ENCODE measurements at regions not wholly inside any gene's neighbourhood (a gene's known extent, or its start where the extent isn't known, plus 50 kb on each side); places are given as distances from the start of the nearest gene placed in this dataset.
"Not testable (repeated sequence)": the region's sequence is repeated elsewhere in the genome, so short reads cannot be mapped to it uniquely, and the experiment has no call there.

DNA sequence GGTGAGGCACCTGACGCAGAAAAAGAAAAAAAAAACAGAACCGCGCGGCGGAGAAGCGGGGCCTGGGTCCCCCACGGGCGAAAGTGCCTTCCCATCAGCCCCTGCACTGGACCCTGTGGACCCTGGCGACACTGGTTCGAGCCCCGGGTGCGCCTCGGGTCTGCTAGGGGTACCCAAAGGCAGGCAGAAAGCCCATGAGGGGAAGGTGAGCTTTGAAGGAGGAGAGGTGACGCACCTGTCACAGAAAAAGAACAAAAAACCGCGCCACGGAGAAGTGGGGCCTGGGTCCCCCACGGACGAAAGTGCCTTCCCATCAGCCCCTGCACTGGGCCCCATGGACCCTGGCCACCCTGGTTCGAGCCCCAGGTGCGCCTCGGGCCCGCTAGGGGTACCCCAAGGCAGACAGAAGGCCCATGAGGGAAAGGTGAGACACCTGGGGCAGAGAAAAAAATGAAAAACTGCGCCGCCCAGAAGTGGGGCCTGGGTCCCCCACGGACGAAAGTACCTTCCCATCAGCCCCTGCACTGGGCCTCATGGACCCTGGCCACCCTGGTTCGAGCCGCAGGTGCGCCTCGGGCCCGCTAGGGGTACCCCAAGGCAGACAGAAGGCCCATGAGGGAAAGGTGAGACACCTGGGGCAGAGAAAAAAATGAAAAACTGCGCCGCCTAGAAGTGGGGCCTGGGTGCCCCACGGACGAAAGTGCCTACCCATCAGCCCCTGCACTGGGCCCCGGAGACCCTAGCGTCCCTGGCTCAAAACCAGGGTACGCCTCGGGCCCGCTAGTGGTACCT lies 227.4 kb downstream of the CCDC74A start:
- TF ChIP-seq, protein P1, sequence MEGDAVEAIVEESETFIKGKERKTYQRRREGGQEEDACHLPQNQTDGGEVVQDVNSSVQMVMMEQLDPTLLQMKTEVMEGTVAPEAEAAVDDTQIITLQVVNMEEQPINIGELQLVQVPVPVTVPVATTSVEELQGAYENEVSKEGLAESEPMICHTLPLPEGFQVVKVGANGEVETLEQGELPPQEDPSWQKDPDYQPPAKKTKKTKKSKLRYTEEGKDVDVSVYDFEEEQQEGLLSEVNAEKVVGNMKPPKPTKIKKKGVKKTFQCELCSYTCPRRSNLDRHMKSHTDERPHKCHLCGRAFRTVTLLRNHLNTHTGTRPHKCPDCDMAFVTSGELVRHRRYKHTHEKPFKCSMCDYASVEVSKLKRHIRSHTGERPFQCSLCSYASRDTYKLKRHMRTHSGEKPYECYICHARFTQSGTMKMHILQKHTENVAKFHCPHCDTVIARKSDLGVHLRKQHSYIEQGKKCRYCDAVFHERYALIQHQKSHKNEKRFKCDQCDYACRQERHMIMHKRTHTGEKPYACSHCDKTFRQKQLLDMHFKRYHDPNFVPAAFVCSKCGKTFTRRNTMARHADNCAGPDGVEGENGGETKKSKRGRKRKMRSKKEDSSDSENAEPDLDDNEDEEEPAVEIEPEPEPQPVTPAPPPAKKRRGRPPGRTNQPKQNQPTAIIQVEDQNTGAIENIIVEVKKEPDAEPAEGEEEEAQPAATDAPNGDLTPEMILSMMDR (conservative IDR thresholded peaks at IDR 0.05), result no peak
- DNase-seq (ENCODE audit: extremely low spot score, unreplicated experiment), result no peak
- no peaks in the 10 kb centered on the region for H3K36me3 Mint-ChIP-seq
- no peaks in the 10 kb centered on the region for H3K9me3 Mint-ChIP-seq
- no peak overlapping the region for H3K4me3 Mint-ChIP-seq
- H3K27ac Mint-ChIP-seq, result no peak overlapping the region
- no peaks in the 10 kb centered on the region for H3K27me3 Mint-ChIP-seq
- H3K4me1 Mint-ChIP-seq (ENCODE audit: unreplicated experiment), result no peaks in the 10 kb centered on the region

- Mint-ChIP-seq H3K4me3 (no peak overlapping the region), H3K9me3 (no peaks in the 10 kb centered on the region), H3K27ac (no peak overlapping the region), H3K27me3 (no peaks in the 10 kb centered on the region), H3K4me1 (ENCODE audit: unreplicated experiment) (no peaks in the 10 kb centered on the region), H3K36me3 (no peaks in the 10 kb centered on the region)
- TF ChIP-seq, protein P1 (conservative IDR thresholded peaks at IDR 0.05), result no peak
- no peak for DNase-seq (ENCODE audit: extremely low spot score, unreplicated experiment)
Measured at GRCh38 chr2:131756141-131756907, 228.6 kb downstream of the CCDC74A start.

DNA sequence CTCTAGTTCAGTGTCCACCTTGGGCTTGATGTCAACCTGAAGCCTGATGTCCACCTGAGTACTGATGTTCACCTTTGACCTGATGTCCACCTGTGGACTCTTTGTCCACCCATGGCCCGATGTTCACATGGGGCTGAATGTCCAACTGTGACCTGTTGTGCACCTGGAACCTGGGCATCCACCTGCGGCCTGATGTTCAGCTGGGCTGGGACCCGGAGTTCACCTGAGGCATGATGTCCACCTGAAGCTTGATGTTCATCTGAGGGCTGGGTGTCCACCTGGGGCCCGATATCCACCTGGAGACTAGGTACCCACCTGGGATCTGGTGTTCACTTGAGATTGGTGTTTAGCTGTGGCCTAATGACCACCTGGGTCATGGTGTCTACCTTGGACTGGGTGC lies 231.3 kb downstream of the CCDC74A start:
- not testable (repeated sequence) for H3K27me3 Mint-ChIP-seq; H3K27ac Mint-ChIP-seq; DNase-seq (ENCODE audit: extremely low spot score, unreplicated experiment); H3K36me3 Mint-ChIP-seq; H3K9me3 Mint-ChIP-seq; H3K4me3 Mint-ChIP-seq; H3K4me1 Mint-ChIP-seq (ENCODE audit: unreplicated experiment)

DNA sequence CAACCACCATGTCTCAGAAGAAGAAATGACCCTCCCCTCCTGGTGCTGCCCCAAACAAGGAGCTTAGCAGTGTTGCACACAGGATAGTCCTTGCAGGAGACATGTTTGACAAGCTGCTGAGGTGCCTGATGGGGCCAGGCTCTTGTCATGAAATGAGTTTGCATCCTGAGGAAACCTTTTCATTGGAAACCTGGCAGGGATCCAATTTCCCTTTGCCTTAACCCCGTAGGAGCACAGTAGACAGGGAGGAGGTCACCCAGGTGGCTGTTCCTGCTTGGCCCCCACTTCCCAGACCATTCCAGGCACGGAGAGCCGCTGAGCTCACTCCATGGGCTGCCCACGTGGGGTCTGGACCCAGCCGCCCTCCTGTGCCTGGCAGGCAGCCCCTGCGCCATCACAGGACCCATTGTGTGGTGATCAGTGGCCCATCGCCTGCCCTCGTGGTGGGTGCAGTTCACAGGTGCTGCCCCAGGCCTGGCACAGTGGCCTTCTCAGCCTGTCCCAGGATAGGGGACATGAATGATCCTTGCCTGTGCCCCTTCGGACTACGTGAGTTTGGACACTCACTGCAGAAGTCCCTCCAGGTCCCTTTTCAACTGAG lies 247.4 kb downstream of the CCDC74A start:
- H3K4me3 Mint-ChIP-seq, H3K36me3 Mint-ChIP-seq, H3K27ac Mint-ChIP-seq: not testable (repeated sequence)

GRCh38 chr2:131775903-131776506 lies 248.3 kb downstream of the CCDC74A start:
- not testable (repeated sequence) for H3K4me1 Mint-ChIP-seq (ENCODE audit: unreplicated experiment); H3K27ac Mint-ChIP-seq; H3K9me3 Mint-ChIP-seq; H3K27me3 Mint-ChIP-seq; H3K36me3 Mint-ChIP-seq; H3K4me3 Mint-ChIP-seq; DNase-seq (ENCODE audit: extremely low spot score, unreplicated experiment)

More for the DNA sequence above, 247.4 kb downstream of the CCDC74A start:
- H3K9me3 Mint-ChIP-seq; H3K4me1 Mint-ChIP-seq (ENCODE audit: unreplicated experiment); DNase-seq (ENCODE audit: extremely low spot score, unreplicated experiment); H3K27me3 Mint-ChIP-seq: not testable (repeated sequence)

DNA sequence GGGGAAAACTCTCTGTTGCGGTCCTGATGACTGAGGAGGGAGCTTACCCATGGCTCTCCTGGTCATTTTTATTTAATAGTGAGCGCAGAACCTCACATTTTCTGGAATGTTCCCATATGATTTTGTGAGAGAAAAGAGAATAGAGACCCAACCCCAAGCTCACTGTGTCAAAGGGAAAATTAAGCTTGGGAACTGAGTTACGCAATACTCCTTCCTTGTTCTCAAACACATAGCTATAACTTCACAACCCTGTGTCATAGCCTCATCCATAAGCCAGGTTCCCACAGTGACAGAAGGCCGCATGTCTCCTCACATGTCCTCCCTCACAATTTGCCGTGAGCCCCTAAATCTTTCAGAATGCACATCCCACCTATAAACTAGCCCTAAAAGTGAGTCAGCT lies 252.8 kb downstream of the CCDC74A start:
- H3K9me3 Mint-ChIP-seq; H3K27ac Mint-ChIP-seq; H3K4me3 Mint-ChIP-seq; H3K4me1 Mint-ChIP-seq (ENCODE audit: unreplicated experiment); H3K36me3 Mint-ChIP-seq; DNase-seq (ENCODE audit: extremely low spot score, unreplicated experiment): not testable (repeated sequence)
- peaks cover 17% of the 10 kb centered on the region for H3K27me3 Mint-ChIP-seq

DNA sequence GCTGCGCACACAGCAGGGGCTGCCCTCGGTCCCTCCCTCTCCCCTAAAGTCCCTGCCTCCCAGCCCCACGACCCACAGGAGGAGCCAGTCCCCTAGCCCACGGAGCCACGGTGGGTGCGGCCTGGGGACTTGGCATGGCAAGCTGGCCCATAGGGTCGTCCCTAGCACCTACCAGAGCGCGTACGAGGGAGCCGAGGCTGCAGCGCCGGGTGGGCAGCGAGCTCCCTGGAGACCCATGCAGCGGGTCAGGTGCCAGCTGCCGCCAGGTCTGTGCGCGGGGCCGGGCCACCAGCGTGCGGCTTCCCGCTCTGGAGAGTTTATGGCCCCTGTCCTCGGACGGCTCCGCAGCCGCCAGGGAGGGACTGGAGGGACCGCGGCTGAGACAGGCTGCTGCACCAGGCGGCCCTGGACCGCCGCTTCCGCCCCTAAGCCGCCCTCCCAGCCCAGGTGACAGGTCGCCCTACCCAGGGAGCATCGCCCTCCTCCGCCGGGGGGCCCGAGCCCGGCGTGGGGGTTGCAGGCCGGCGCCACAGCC lies 273.6 kb downstream of the CCDC74A start:
- Mint-ChIP-seq H3K27me3 (peaks cover 3% of the 10 kb centered on the region), H3K4me3 (no peak overlapping the region), H3K27ac (no peak overlapping the region), H3K4me1 (ENCODE audit: unreplicated experiment) (no peaks in the 10 kb centered on the region), H3K36me3 (no peaks in the 10 kb centered on the region), H3K9me3 (no peaks in the 10 kb centered on the region)
- TF ChIP-seq, protein P1 (conservative IDR thresholded peaks at IDR 0.05), result no peak
- DNase-seq (ENCODE audit: extremely low spot score, unreplicated experiment), result no peak
